Heart left ventricle (tissue), 13 donors: ENCODE measurements at regions not wholly inside any gene's neighbourhood (a gene's known extent, or its start where the extent isn't known, plus 50 kb on each side); places are given as distances from the start of the nearest gene placed in this dataset.

Experiments used
- CTCF ChIP-seq, 12 donors: fragments of 200-600 bp; sonication (generic) in 4 of 12; IDR thresholded peaks; one replicate each; pipeline versions ENCODE4 v1.5.0 to v1.8.0; 2018 to 2022; ENCODE audit warnings: antibody characterized with exemption in 12 of 12, mild to moderate bottlenecking in 5 of 12
- POLR2A ChIP-seq, 2 donors: fragments of 450-650 bp; IDR thresholded peaks; one replicate each; pipeline ENCODE4 v1.6.1; 2017; ENCODE audit warnings: antibody characterized with exemption in 2 of 2, mild to moderate bottlenecking in 2 of 2, moderate library complexity in 2 of 2
- donor health status: ischemic (EF 13 %, LVEDD 7.1; RV severe dilation, severe dysfunction).
- donor health status: DM: no; HTN: yes; CAD: no.
- donor health status: DM: no; HTN: no; CAD: no.
- donor health status: ischemic (EF 25% LVEDD 6.9; RV normal size, moderate dysfunction).
- donor health status: ischemic (EF 25% LVEDD 5.7; RV mildly dilated, moderate dysfunction).
- donor health status: ischemic (EF 35%, LVEDD 5.7; RV mildly dilated, moderate dysfunction).
- donor health status: nonischemic (EF 11% LVEDD 7.7; RV severe dilation, severe dysfunction).
- donor health status: DM: yes; HTN: yes; CAD: no.
- donor health status: PGD.
- donor health status: ischemic (EF 29% LVEDD 5.4; RV normal size, mild dysfunction).
- donor health status: nonischemic (EF 23%, LVEDD 6.1; RV moderate dilation, normal function).

GRCh38 chr13:105334211-105334610, 1201.3 kb downstream of the EFNB2 start:
- TF ChIP-seq CTCF (IDR thresholded peaks at IDR 0.05) (no peak), POLR2A (IDR thresholded peaks at IDR 0.05) (no peak)
